ENCODE measurements at regions not wholly inside any gene's neighbourhood (a gene's known extent, or its start where the extent isn't known, plus 50 kb on each side); places are given as distances from the start of the nearest gene placed in this dataset.

GRCh38 chr21:35136586-35137219 is 87.6 kb upstream of the RUNX1 start:
- Histone ChIP-seq H3K4me1 (ENCODE audit: control insufficient read depth, insufficient read depth, low read length) (peaks cover 7% of the 10 kb centered on the region; the same call in 1 of the 2 replicates), H3K27ac (ENCODE audit: low read length) (no peak overlapping the region), H3K36me3 (ENCODE audit: control insufficient read depth, insufficient read depth, low read length) (no peaks in the 10 kb centered on the region), H3K4me3 (ENCODE audit: low read depth in 2 of 2, low read length in 2 of 2) (no peak overlapping the region), H3K27me3 (ENCODE audit: control insufficient read depth, insufficient read depth, low read length) (no peaks in the 10 kb centered on the region), H3K9me3 (ENCODE audit: control insufficient read depth, insufficient read depth, low read depth, low read length) (no peaks in the 10 kb centered on the region)
- ChIA-PET CTCF (no interaction called here), POLR2A (no interaction called here)
- TF ChIP-seq SIN3A (IDR thresholded peaks at IDR 0.05; ENCODE audit: borderline replicate concordance, insufficient read depth, low read depth, low read length) (no peak), CTCF (IDR thresholded peaks at IDR 0.05) (no peak), REST (IDR thresholded peaks at IDR 0.05; ENCODE audit: insufficient read depth in 1 of 2, low read depth in 2 of 2, low read length in 1 of 2) (no peak), POLR2AphosphoS5 (IDR thresholded peaks at IDR 0.05; ENCODE audit: low read depth, low read length) (no peak), TCF7L2 (IDR thresholded peaks at IDR 0.05; ENCODE audit: low read depth, low read length) (no peak)
- in situ Hi-C loops (cut with HindIII; ENCODE audit: low pct_unique_long_range_greater_than_20kb, low sequenced_read_pairs) (no loop called here), intact Hi-C loops (cut with micrococcal nuclease; ENCODE audit: unreplicated experiment) (no loop called here)
- BruUV-seq (replicated peaks): no TSS peak
- DNase-seq (ENCODE audit: low read depth, low spot score) (no peak), ATAC-seq (peak; percentile 84)

- Histone ChIP-seq H3K36me3 (ENCODE audit: control insufficient read depth, insufficient read depth, low read length) (no peaks in the 10 kb centered on the region), H3K4me3 (ENCODE audit: low read depth in 2 of 2, low read length in 2 of 2) (no peak overlapping the region), H3K4me1 (ENCODE audit: control insufficient read depth, insufficient read depth, low read length) (peaks cover 7% of the 10 kb centered on the region; the same call in 1 of the 2 replicates), H3K27me3 (ENCODE audit: control insufficient read depth, insufficient read depth, low read length) (no peaks in the 10 kb centered on the region), H3K27ac (ENCODE audit: low read length) (no peak overlapping the region), H3K9me3 (ENCODE audit: control insufficient read depth, insufficient read depth, low read depth, low read length) (no peaks in the 10 kb centered on the region)
- ChIA-PET POLR2A (no interaction called here), CTCF (no interaction called here)
- no TSS peak for BruUV-seq (replicated peaks)
- TF ChIP-seq SIN3A (IDR thresholded peaks at IDR 0.05; ENCODE audit: borderline replicate concordance, insufficient read depth, low read depth, low read length): no peak
- no peak for TF ChIP-seq POLR2AphosphoS5 (IDR thresholded peaks at IDR 0.05; ENCODE audit: low read depth, low read length)
- TF ChIP-seq CTCF (IDR thresholded peaks at IDR 0.05): no peak
- no peak for TF ChIP-seq REST (IDR thresholded peaks at IDR 0.05; ENCODE audit: insufficient read depth in 1 of 2, low read depth in 2 of 2, low read length in 1 of 2)
- no peak for TF ChIP-seq TCF7L2 (IDR thresholded peaks at IDR 0.05; ENCODE audit: low read depth, low read length)
- intact Hi-C loops (cut with micrococcal nuclease; ENCODE audit: unreplicated experiment): no loop called here
- in situ Hi-C loops (cut with HindIII; ENCODE audit: low pct_unique_long_range_greater_than_20kb, low sequenced_read_pairs): no loop called here
- ATAC-seq (no peak), DNase-seq (ENCODE audit: low read depth, low spot score) (no peak)
Observed at GRCh38 chr21:35136106-35136505, 87.0 kb upstream of the RUNX1 start.
